Bronchial epithelial cell (primary cell): ENCODE measurements at regions not wholly inside any gene's neighbourhood (a gene's known extent, or its start where the extent isn't known, plus 50 kb on each side); places are given as distances from the start of the nearest gene placed in this dataset.

Experiments
- DNase-seq: peaks from one replicate; pipeline ENCODE4 v3.0.0-alpha.2; 2010; ENCODE audit warnings: low read depth
- FAIRE-seq: peaks from 2 replicates; lab custom pipeline; 2011; peaks lifted over from hg19 to GRCh38; lab: Jason Lieb, UNC
- H3K27me3 ChIP-seq: 2 replicates; pipeline ENCODE4 v1.5.1; 2011; ENCODE audit warnings: low read length; ENCODE audit not compliant: control insufficient read depth, insufficient read depth
- H3K36me3 ChIP-seq: 2 replicates; pipeline ENCODE4 v1.5.1; 2011; ENCODE audit warnings: low read length; ENCODE audit not compliant: control insufficient read depth, insufficient read depth
- H3K4me3 ChIP-seq: 2 replicates; pipeline ENCODE4 v1.5.1; 2011; ENCODE audit warnings: mild to moderate bottlenecking, low read depth, low read length, control low read depth
- CTCF ChIP-seq: IDR thresholded peaks from 2 replicates; pipeline ENCODE4 v1.5.1; 2011; ENCODE audit warnings: mild to moderate bottlenecking, moderate library complexity, low read length, control low read depth, inconsistent platforms; ENCODE audit not compliant: insufficient read depth, severe bottlenecking

GRCh38 chr11:92501066-92501739 is 276.6 kb downstream of the FAT3 start:
- TF ChIP-seq CTCF = no peak
- FAIRE-seq (no peak), DNase-seq (no peak)

GRCh38 chr11:92504004-92504403 is 279.4 kb downstream of the FAT3 start:
- no peak for DNase-seq
- H3K36me3 ChIP-seq = no peaks in the 10 kb centered on the region
- H3K4me3 ChIP-seq = no peak overlapping the region
- no peak for FAIRE-seq
- TF ChIP-seq CTCF = no peak
- no peaks in the 10 kb centered on the region for H3K27me3 ChIP-seq

More at GRCh38 chr11:92501066-92501739, 276.6 kb downstream of the FAT3 start:
- no peaks in the 10 kb centered on the region for H3K36me3 ChIP-seq
- H3K27me3 ChIP-seq = no peaks in the 10 kb centered on the region
- no peak overlapping the region for H3K4me3 ChIP-seq

- DNase-seq = no peak
- H3K4me3 ChIP-seq = no peak overlapping the region
- no peaks in the 10 kb centered on the region for H3K36me3 ChIP-seq
- H3K27me3 ChIP-seq = no peaks in the 10 kb centered on the region
- TF ChIP-seq CTCF = no peak
- FAIRE-seq = no peak
Observed at GRCh38 chr11:92504534-92504933, 279.9 kb downstream of the FAT3 start.

- no peak for TF ChIP-seq CTCF
- no peaks in the 10 kb centered on the region for H3K36me3 ChIP-seq
- DNase-seq (peak; percentile 3), FAIRE-seq (no peak)
- H3K4me3 ChIP-seq = no peak overlapping the region
- no peaks in the 10 kb centered on the region for H3K27me3 ChIP-seq
Observed at GRCh38 chr11:92505689-92506088, 281.1 kb downstream of the FAT3 start.

GRCh38 chr11:92506809-92507336 is 282.3 kb downstream of the FAT3 start:
- TF ChIP-seq CTCF = no peak
- FAIRE-seq (no peak), DNase-seq (no peak)
- Histone ChIP-seq H3K36me3 (no peaks in the 10 kb centered on the region), H3K4me3 (no peak overlapping the region), H3K27me3 (no peaks in the 10 kb centered on the region)
